NCI-H1436 (cell line): ENCODE measurements at regions not wholly inside any gene's neighbourhood (a gene's known extent, or its start where the extent isn't known, plus 50 kb on each side); places are given as distances from the start of the nearest gene placed in this dataset.
"Not testable (repeated sequence)": the region's sequence is repeated elsewhere in the genome, so short reads cannot be mapped to it uniquely, and the experiment has no call there.

Source experiments
- DNase-seq: peaks from one replicate; lab custom pipeline; 2025; lab: John Stamatoyannopoulos, UW

GRCh38 chr3:110615454-110615853 is 456.2 kb upstream of the NECTIN3 start:
- no peak for DNase-seq

GRCh38 chr3:110618512-110619226 is 452.9 kb upstream of the NECTIN3 start:
- no peak for DNase-seq

GRCh38 chr3:110620118-110620517 is 451.5 kb upstream of the NECTIN3 start:
- no peak for DNase-seq

GRCh38 chr3:110623571-110623970 is 448.0 kb upstream of the NECTIN3 start:
- DNase-seq: no peak

- no peak for DNase-seq
Observed at GRCh38 chr3:110624576-110624975, 447.0 kb upstream of the NECTIN3 start.

GRCh38 chr3:110625201-110625747 is 446.3 kb upstream of the NECTIN3 start:
- no peak for DNase-seq

GRCh38 chr3:110626652-110627111 is 444.9 kb upstream of the NECTIN3 start:
- not testable (repeated sequence) for DNase-seq

- DNase-seq: no peak
Observed at GRCh38 chr3:110628650-110629301, 442.8 kb upstream of the NECTIN3 start.

GRCh38 chr3:110629917-110630316 is 441.7 kb upstream of the NECTIN3 start:
- no peak for DNase-seq

- no peak for DNase-seq
Observed at GRCh38 chr3:110644203-110644602, 427.4 kb upstream of the NECTIN3 start.

- DNase-seq: no peak
Observed at GRCh38 chr3:110646055-110646454, 425.6 kb upstream of the NECTIN3 start.

GRCh38 chr3:110646496-110646895 is 425.1 kb upstream of the NECTIN3 start:
- no peak for DNase-seq

- no peak for DNase-seq
Observed at GRCh38 chr3:110647586-110647985, 424.0 kb upstream of the NECTIN3 start.

GRCh38 chr3:110650741-110651140 is 420.9 kb upstream of the NECTIN3 start:
- no peak for DNase-seq

- no peak for DNase-seq
Observed at GRCh38 chr3:110654843-110655502, 416.6 kb upstream of the NECTIN3 start.

- DNase-seq: no peak
Observed at GRCh38 chr3:110656394-110657025, 415.1 kb upstream of the NECTIN3 start.

- DNase-seq: no peak
Observed at GRCh38 chr3:110664148-110664547, 407.5 kb upstream of the NECTIN3 start.

GRCh38 chr3:110666495-110666894 is 405.1 kb upstream of the NECTIN3 start:
- DNase-seq: no peak

GRCh38 chr3:110667216-110667615 is 404.4 kb upstream of the NECTIN3 start:
- no peak for DNase-seq

- DNase-seq: no peak
Observed at GRCh38 chr3:110670407-110670806, 401.2 kb upstream of the NECTIN3 start.

GRCh38 chr3:110677506-110677905 is 394.1 kb upstream of the NECTIN3 start:
- DNase-seq: no peak

GRCh38 chr3:110679285-110679684 is 392.3 kb upstream of the NECTIN3 start:
- DNase-seq: no peak
